Keratinocyte (primary cell): ENCODE measurements at regions not wholly inside any gene's neighbourhood (a gene's known extent, or its start where the extent isn't known, plus 50 kb on each side); places are given as distances from the start of the nearest gene placed in this dataset.

Experiments
- DNase-seq: peaks from one replicate; pipeline ENCODE4 v3.0.0-alpha.2; 2011; ENCODE audit warnings: low read depth, missing footprints, low spot score
- FAIRE-seq: peaks from 2 replicates; lab custom pipeline; 2011; peaks lifted over from hg19 to GRCh38; lab: Jason Lieb, UNC
- H2AFZ ChIP-seq: 2 replicates; pipeline ENCODE4 v1.6.0; 2012; ENCODE audit warnings: low read length, control low read depth, inconsistent platforms; ENCODE audit not compliant: control insufficient read depth
- H3K27ac ChIP-seq: 2 replicates; pipeline ENCODE4 v1.5.1; 2011; ENCODE audit warnings: low read length; ENCODE audit not compliant: control insufficient read depth, insufficient read depth
- H3K27me3 ChIP-seq: 3 replicates; pipeline ENCODE4 v1.6.0; 2011; ENCODE audit warnings: low read length; ENCODE audit not compliant: control insufficient read depth, insufficient read depth; ENCODE audit errors: extremely low read depth
- H3K36me3 ChIP-seq, 2 experiments: 2 replicates in 1 of 2; 3 replicates in 1 of 2; pipeline ENCODE4 v1.5.1; 2011; ENCODE audit warnings: low read length in 2 of 2, mild to moderate bottlenecking in 1 of 2; ENCODE audit not compliant: control insufficient read depth in 2 of 2, insufficient read depth in 2 of 2; ENCODE audit errors: extremely low read depth in 1 of 2
- H3K4me1 ChIP-seq: 3 replicates; pipeline ENCODE4 v1.5.1; 2011; ENCODE audit warnings: low read length; ENCODE audit not compliant: control insufficient read depth, insufficient read depth; ENCODE audit errors: extremely low read depth
- H3K4me2 ChIP-seq: 3 replicates; pipeline ENCODE4 v1.6.0; 2011; ENCODE audit warnings: low read depth, low read length; ENCODE audit not compliant: control insufficient read depth, insufficient read depth; ENCODE audit errors: extremely low read depth
- H3K4me3 ChIP-seq, 3 experiments: fragments of 200-600 bp in 1 of 3; sonication (generic) in 1 of 3; 2 replicates in 2 of 3; 3 replicates in 1 of 3; pipeline ENCODE4 v1.5.1; 2011 to 2016; ENCODE audit warnings: low read length in 3 of 3, mild to moderate bottlenecking in 3 of 3, control low read depth in 2 of 3, inconsistent platforms in 1 of 3, low read depth in 1 of 3, mixed read lengths in 1 of 3, mixed run types in 1 of 3, moderate library complexity in 1 of 3; ENCODE audit not compliant: control insufficient read depth in 2 of 3, insufficient read depth in 2 of 3; ENCODE audit errors: extremely low read depth in 1 of 3
- H3K79me2 ChIP-seq: 2 replicates; pipeline ENCODE4 v1.6.0; 2012; ENCODE audit warnings: low read length; ENCODE audit not compliant: control insufficient read depth, insufficient read depth
- H3K9ac ChIP-seq: 3 replicates; pipeline ENCODE4 v1.6.0; 2011; ENCODE audit warnings: low read length; ENCODE audit not compliant: control insufficient read depth, insufficient read depth; ENCODE audit errors: extremely low read depth
- H3K9me1 ChIP-seq: 3 replicates; pipeline ENCODE4 v1.6.0; 2011; ENCODE audit warnings: low read length; ENCODE audit not compliant: control insufficient read depth, insufficient read depth; ENCODE audit errors: extremely low read depth
- H3K9me3 ChIP-seq: 2 replicates; pipeline ENCODE4 v1.5.1; 2012; ENCODE audit warnings: low read depth, low read length; ENCODE audit not compliant: control insufficient read depth
- H4K20me1 ChIP-seq: 3 replicates; pipeline ENCODE4 v1.6.0; 2011; ENCODE audit warnings: low read length; ENCODE audit not compliant: control insufficient read depth, insufficient read depth; ENCODE audit errors: extremely low read depth
- EZH2 ChIP-seq: IDR thresholded peaks from one replicate; pipeline ENCODE4 v1.6.1; 2012; ENCODE audit warnings: inconsistent platforms, mild to moderate bottlenecking, low read length, moderate library complexity
- dilution Hi-C: fragments of 300-500 bp; cut with MboI; formaldehyde crosslinking; loops from one replicate; pipeline ENCODE4 v1.7.0; 2020; ENCODE audit warnings: low sequenced_read_pairs; ENCODE audit not compliant: extremely low pct_ligation_motif_present
- TF ChIP-seq, protein P1 (sequence below), 3 experiments: IDR thresholded peaks in 1 of 3; conservative IDR thresholded peaks in 1 of 3; optimal IDR thresholded peaks in 1 of 3; 2 replicates in 2 of 3; 3 replicates in 1 of 3; pipeline versions ENCODE3 to v1.5.1; 2011; ENCODE audit warnings: low read length in 3 of 3, mild to moderate bottlenecking in 3 of 3, moderate library complexity in 2 of 3, control low read depth in 1 of 3, inconsistent platforms in 1 of 3; ENCODE audit not compliant: insufficient read depth in 2 of 3; ENCODE audit errors: extremely low read depth in 1 of 3

DNA sequence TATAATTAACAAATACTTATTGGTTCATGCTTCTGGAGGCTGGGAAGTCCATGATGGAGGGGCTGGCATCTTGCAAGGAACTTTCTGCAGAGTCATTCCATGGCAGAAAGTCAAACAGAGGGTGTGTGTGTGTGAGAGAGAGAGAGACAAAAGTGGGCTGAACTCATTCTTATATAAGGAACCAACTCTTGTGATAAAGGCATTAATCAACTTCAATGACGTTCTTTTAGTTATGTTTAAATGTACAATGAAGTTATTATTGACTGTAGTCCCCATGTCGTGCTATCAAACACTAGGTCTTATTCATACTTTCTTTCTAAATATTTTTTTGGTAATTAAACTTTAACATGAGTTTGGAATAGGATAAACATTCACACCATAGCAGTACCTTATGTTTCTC is 1408.8 kb downstream of the STIM2 start:
- H3K4me1 ChIP-seq = no peaks in the 10 kb centered on the region

DNA sequence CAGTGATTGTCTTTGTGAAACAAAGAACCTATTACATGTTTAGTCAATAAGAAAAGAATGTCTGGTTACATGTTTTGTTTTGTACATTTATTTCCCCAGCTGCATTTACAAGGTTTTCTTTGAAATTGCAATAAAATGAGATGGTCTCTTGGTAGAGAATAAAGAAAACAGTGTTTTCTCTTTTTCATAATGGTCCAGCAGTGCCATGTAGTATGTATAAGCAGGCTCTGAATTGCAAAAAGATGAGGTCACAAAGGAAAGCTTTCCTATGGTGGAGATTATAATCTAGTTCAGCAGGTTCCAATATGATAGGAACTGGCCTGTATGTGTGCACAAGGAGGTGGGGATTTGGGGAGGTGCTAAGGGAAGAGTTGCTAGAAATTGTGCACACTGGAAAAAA is 1417.3 kb downstream of the STIM2 start:
- no peak for DNase-seq

More for the DNA sequence above, 1408.8 kb downstream of the STIM2 start:
- FAIRE-seq (no peak), DNase-seq (no peak)
- Histone ChIP-seq H3K9me1 (no peaks in the 10 kb centered on the region), H2AFZ (peak overlapping the region; percentile 13), H3K9ac (no peak overlapping the region), H3K27me3 (no peaks in the 10 kb centered on the region), H3K36me3 (no peaks in the 10 kb centered on the region), H4K20me1 (no peaks in the 10 kb centered on the region), H3K9me3 (no peaks in the 10 kb centered on the region), H3K4me2 (no peak overlapping the region), H3K27ac (no peak overlapping the region), H3K79me2 (no peaks in the 10 kb centered on the region), H3K4me3 (no peak overlapping the region)
- dilution Hi-C loops = no loop called here
- TF ChIP-seq, protein P1, sequence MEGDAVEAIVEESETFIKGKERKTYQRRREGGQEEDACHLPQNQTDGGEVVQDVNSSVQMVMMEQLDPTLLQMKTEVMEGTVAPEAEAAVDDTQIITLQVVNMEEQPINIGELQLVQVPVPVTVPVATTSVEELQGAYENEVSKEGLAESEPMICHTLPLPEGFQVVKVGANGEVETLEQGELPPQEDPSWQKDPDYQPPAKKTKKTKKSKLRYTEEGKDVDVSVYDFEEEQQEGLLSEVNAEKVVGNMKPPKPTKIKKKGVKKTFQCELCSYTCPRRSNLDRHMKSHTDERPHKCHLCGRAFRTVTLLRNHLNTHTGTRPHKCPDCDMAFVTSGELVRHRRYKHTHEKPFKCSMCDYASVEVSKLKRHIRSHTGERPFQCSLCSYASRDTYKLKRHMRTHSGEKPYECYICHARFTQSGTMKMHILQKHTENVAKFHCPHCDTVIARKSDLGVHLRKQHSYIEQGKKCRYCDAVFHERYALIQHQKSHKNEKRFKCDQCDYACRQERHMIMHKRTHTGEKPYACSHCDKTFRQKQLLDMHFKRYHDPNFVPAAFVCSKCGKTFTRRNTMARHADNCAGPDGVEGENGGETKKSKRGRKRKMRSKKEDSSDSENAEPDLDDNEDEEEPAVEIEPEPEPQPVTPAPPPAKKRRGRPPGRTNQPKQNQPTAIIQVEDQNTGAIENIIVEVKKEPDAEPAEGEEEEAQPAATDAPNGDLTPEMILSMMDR (optimal IDR thresholded peaks at IDR 0.05 in 1 of 3, IDR thresholded peaks at IDR 0.05 in 1 of 3, conservative IDR thresholded peaks at IDR 0.05 in 1 of 3; ENCODE audit: extremely low read depth in 1 of 3, insufficient read depth in 2 of 3, low read length in 3 of 3) = no peak
- TF ChIP-seq EZH2 = no peak

More for the DNA sequence above, 1417.3 kb downstream of the STIM2 start:
- Histone ChIP-seq H4K20me1 (no peaks in the 10 kb centered on the region), H3K9me1 (no peaks in the 10 kb centered on the region), H3K4me2 (no peak overlapping the region), H3K9ac (no peak overlapping the region), H3K27me3 (no peaks in the 10 kb centered on the region), H2AFZ (no peak overlapping the region), H3K9me3 (no peaks in the 10 kb centered on the region), H3K4me3 (no peak overlapping the region), H3K79me2 (no peaks in the 10 kb centered on the region), H3K27ac (peak overlapping the region; percentile 5), H3K36me3 (no peaks in the 10 kb centered on the region), H3K4me1 (peaks cover 21% of the 10 kb centered on the region)
- dilution Hi-C loops = no loop called here
- no peak for TF ChIP-seq EZH2
- TF ChIP-seq, protein P1 (optimal IDR thresholded peaks at IDR 0.05 in 1 of 3, IDR thresholded peaks at IDR 0.05 in 1 of 3, conservative IDR thresholded peaks at IDR 0.05 in 1 of 3; ENCODE audit: extremely low read depth in 1 of 3, insufficient read depth in 2 of 3, low read length in 3 of 3) = no peak
- FAIRE-seq = no peak
